Fibroblast of the conjunctiva (primary cell): ENCODE measurements at regions not wholly inside any gene's neighbourhood (a gene's known extent, or its start where the extent isn't known, plus 50 kb on each side); places are given as distances from the start of the nearest gene placed in this dataset.

Experiments
- DNase-seq: peaks from one replicate; pipeline ENCODE4 v3.0.0-alpha.2; 2010; ENCODE audit warnings: low read depth

GRCh38 chr19:28471731-28472510 is 741.0 kb downstream of the UQCRFS1 start:
- no peak for DNase-seq

DNA sequence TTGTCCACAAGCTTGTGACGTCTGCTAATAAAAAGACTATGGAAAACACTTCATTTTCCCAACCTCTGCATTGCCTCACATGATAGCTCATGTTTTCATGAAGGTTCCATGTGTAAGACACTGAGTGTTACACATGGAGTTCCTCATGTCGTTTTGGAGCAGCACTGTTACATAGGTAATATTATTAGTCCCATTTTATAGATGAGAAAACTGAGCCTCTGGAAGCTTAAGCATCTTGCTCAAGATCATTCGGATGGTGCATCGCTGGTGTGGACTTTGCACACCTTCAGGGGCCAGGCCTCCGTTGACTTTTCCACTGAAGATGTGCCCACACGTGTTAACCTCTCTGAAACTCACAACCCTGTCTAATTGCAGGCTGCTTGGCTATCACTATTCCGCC is 743.4 kb downstream of the UQCRFS1 start:
- DNase-seq = no peak

DNA sequence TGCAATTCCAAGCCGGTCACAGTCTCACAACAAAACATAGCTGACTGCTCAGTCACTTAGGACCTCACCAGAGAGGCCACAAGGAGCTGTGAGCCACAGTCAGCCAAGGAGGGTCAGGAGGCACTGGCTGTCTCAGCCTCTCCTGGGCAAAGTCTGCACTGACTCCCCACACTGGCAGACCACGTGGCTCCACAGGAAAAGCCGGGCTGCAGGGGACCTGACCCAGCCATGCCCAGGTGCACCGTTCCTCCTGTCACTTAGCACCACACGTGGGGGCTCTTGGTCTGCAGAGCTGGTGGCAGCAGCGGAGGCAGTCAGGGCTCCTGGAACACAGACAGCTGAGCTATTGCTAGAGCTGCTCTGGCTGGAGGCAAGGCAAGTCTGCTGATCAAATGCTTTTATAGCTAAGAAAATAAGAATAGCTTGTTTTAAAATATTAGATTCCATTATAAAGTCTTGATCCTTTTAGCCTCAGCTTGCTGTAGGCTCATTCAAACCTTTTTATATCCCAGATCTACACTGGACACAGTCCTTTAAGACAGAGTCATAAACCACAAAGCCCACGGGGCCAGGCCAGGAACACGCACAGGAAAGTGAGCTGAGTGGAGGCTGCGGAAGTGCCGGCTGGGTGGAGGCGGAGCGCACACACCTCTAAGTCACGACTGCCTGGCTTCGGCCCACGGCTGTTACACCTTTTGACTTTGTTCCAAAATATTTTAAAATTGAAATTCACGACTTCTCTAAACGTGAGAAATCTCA is 744.1 kb downstream of the UQCRFS1 start:
- DNase-seq = no peak

GRCh38 chr19:28466107-28467045 is 746.6 kb downstream of the UQCRFS1 start:
- peak; percentile 21 for DNase-seq

GRCh38 chr19:28465371-28466086 is 747.4 kb downstream of the UQCRFS1 start:
- DNase-seq = no peak

GRCh38 chr19:28463493-28464053 is 749.4 kb downstream of the UQCRFS1 start:
- no peak for DNase-seq

GRCh38 chr19:28457620-28458019 is 755.3 kb downstream of the UQCRFS1 start:
- no peak for DNase-seq

DNA sequence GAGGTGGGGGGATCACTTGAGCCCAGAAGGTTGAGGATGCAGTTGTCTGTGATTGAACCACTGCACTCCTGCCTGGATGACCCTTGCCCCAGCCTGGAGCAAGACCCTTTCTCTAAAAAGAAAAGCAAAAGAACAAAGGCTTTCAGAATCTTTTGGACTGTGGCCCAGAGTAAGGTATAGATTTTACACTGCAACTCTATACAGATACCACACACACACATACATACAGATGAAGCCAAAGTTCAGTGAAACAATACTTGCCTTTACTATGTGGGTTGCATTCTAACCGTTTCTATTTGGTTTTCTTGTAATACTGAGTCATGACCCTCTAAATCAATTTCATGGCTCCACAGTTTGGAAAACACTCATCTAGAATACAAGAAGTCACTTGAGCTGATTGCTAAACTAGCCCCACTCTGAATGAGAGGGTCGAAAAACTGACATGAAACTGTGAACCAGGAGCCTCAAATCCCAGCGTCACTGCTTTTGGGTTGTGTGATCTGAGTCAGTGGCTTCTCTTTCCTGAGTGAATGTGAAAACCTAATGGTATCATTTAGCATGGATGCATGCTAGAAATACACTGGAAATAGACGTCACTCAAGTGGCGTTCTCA is 756.1 kb downstream of the UQCRFS1 start:
- no peak for DNase-seq

GRCh38 chr19:28456252-28456651 is 756.7 kb downstream of the UQCRFS1 start:
- DNase-seq = no peak

GRCh38 chr19:28454083-28454482 is 758.9 kb downstream of the UQCRFS1 start:
- no peak for DNase-seq

DNA sequence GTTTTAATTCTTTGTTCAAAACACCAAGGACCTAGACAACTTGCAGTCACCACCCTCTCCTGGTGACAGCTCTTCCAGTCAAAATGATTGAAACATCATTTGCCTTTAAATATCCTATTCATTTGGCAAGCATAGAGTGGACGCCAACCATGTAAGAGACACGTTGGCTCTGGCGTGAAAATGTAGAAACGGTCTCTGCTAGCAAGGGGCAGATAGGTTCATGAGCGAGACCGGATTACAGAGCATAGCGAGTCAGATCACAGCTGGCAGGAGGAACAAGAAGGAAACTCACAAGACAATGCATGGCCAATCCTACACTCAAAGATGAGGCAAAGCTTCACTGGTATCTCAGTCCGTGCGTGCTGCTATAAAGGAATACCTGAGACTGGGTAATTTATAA is 759.5 kb downstream of the UQCRFS1 start:
- DNase-seq = no peak

- DNase-seq = no peak
These were observed 763.1 kb downstream of the UQCRFS1 start for GRCh38 chr19:28449803-28450202.

DNA sequence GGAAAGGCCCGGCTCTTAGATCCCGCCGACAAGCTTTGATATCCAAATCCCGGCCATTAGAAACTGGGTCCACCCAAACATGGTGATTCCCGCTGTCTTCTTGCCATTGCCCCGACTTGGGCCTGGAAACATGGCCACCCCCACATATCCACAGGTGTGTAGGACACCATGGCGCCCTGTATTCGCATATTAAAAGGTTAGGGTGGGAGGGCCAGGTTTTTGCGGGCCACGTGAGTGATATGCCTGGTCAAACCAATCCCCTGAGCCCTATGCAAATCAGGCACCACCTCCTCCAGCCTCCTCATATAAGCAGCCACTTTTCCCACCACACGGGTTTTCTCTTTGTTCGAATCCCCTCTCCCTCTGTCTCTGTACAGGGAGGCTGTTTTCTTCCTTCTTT is 766.4 kb downstream of the UQCRFS1 start:
- DNase-seq = no peak

- DNase-seq = no peak
These were observed 767.1 kb downstream of the UQCRFS1 start for GRCh38 chr19:28445826-28446225.

- DNase-seq = no peak
These were observed 768.6 kb downstream of the UQCRFS1 start for GRCh38 chr19:28444362-28444761.

- no peak for DNase-seq
These were observed 769.6 kb downstream of the UQCRFS1 start for GRCh38 chr19:28443361-28443760.

DNA sequence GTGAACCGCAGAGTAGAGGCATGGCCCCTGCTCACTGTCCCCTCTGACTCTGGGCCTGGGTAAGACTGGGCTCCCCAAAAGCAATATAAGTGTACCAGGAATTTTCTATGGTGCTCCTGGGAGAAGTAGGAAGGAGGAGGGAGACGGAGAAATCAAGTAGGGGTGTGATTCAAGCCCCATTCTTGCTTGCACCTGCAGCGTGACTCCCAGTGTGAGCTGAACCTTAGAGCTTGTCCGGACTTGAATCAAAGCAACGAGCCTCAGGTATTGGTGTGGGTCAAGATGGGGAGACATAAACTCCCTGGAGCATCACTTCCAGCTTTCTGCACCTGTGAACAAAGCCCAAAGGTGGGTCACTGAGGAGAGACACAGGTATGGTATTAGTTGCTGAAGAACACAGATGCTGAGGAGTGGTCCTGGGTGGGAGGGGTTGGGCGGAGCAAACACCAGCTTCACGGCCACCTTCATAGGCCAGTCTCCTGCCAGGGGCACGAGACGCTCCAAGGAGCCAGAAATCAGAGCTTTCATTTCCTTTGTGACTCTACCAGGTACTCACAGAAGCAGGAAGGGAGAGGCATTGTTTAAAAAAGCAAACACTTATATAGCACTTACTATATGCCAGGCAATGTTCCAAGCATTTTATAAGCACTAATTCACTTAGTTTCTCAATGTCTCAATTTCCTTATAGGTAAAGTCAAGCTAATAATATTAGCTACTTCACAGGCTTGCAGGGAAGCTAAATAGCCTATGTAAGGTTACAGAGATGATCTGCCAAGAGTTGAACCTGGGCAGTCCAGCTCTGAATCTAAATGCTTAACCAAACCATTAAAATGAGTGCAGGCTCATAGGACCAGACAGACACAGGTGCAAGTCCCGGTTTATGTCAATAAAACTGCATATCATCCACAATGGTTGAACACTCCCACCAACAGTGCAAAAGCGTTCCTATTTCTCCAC is 775.3 kb downstream of the UQCRFS1 start:
- DNase-seq = no peak

- no peak for DNase-seq
These were observed 776.6 kb downstream of the UQCRFS1 start for GRCh38 chr19:28436320-28436719.

- no peak for DNase-seq
These were observed 777.2 kb downstream of the UQCRFS1 start for GRCh38 chr19:28435551-28436271.
